ENCODE measurements at regions not wholly inside any gene's neighbourhood (a gene's known extent, or its start where the extent isn't known, plus 50 kb on each side); places are given as distances from the start of the nearest gene placed in this dataset.

GRCh38 chr13:106115081-106115480 lies 420.4 kb downstream of the EFNB2 start:
- no peak for FAIRE-seq
- TF ChIP-seq PAX5 (IDR thresholded peaks at IDR 0.05; ENCODE audit: insufficient read depth, low read length, severe bottlenecking) (no peak), POLR2A (IDR thresholded peaks at IDR 0.05; ENCODE audit: low read depth, low read length) (no peak), POU2F2 (IDR thresholded peaks at IDR 0.05; ENCODE audit: low read depth, low read length) (no peak), TAF1 (IDR thresholded peaks at IDR 0.05; ENCODE audit: low read depth, low read length) (no peak), POLR2AphosphoS5 (IDR thresholded peaks at IDR 0.05; ENCODE audit: low read depth, low read length) (no peak), SPI1 (IDR thresholded peaks at IDR 0.05; ENCODE audit: low read depth, low read length) (no peak)
- DNase-seq (ENCODE audit: insufficient read length, low spot score) = no peak

DNA sequence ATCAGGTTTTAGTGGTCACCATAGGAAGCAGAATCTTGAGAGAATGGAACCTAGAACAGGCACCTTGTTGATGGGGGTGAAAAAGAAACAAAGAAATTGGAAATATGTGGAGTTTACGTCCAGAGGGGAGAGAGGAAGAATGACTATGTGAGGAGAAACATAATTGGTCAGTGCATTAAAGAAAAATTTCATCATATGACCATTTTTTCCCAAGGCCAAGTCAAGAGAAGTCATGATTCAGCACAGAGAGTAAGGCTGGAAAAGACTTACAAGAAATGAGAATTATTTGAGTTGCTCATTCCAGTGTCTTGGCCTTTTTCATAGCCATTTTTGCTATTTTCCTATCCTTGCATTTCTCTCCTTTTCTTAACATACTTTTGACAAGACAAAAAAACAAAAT lies 421.7 kb downstream of the EFNB2 start:
- DNase-seq (ENCODE audit: insufficient read length, low spot score) = no peak
- no peak for FAIRE-seq

DNA sequence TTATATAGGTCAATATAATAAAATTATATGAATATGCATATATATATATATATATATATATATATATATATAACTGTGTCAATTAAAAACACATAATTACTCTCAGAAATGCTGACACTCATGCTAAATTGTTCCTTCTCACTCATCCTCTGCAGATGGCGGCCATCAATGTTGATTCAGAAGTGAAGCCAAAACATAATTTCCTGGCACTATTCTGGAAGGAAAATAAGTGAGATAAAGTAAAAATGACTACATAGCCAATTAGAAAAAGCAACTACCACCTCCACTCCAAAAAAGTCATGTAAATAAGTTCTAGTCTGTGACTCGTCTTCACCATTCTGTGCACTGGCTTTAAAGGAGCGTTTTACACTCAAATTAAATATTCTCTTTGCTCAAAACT lies 423.3 kb downstream of the EFNB2 start:
- no peak for TF ChIP-seq PAX5 (IDR thresholded peaks at IDR 0.05; ENCODE audit: insufficient read depth, low read length, severe bottlenecking)
- TF ChIP-seq TAF1 (IDR thresholded peaks at IDR 0.05; ENCODE audit: low read depth, low read length) = no peak
- no peak for TF ChIP-seq POU2F2 (IDR thresholded peaks at IDR 0.05; ENCODE audit: low read depth, low read length)
- TF ChIP-seq POLR2AphosphoS5 (IDR thresholded peaks at IDR 0.05; ENCODE audit: low read depth, low read length) = no peak
- TF ChIP-seq POLR2A (IDR thresholded peaks at IDR 0.05; ENCODE audit: low read depth, low read length) = no peak
- TF ChIP-seq SPI1 (IDR thresholded peaks at IDR 0.05; ENCODE audit: low read depth, low read length) = no peak
- no peak for FAIRE-seq
- no peak for DNase-seq (ENCODE audit: insufficient read length, low spot score)

More for the DNA sequence above, 421.7 kb downstream of the EFNB2 start:
- TF ChIP-seq POU2F2 (IDR thresholded peaks at IDR 0.05; ENCODE audit: low read depth, low read length) (no peak), TAF1 (IDR thresholded peaks at IDR 0.05; ENCODE audit: low read depth, low read length) (no peak), POLR2A (IDR thresholded peaks at IDR 0.05; ENCODE audit: low read depth, low read length) (no peak), PAX5 (IDR thresholded peaks at IDR 0.05; ENCODE audit: insufficient read depth, low read length, severe bottlenecking) (no peak), SPI1 (IDR thresholded peaks at IDR 0.05; ENCODE audit: low read depth, low read length) (no peak), POLR2AphosphoS5 (IDR thresholded peaks at IDR 0.05; ENCODE audit: low read depth, low read length) (no peak)

DNA sequence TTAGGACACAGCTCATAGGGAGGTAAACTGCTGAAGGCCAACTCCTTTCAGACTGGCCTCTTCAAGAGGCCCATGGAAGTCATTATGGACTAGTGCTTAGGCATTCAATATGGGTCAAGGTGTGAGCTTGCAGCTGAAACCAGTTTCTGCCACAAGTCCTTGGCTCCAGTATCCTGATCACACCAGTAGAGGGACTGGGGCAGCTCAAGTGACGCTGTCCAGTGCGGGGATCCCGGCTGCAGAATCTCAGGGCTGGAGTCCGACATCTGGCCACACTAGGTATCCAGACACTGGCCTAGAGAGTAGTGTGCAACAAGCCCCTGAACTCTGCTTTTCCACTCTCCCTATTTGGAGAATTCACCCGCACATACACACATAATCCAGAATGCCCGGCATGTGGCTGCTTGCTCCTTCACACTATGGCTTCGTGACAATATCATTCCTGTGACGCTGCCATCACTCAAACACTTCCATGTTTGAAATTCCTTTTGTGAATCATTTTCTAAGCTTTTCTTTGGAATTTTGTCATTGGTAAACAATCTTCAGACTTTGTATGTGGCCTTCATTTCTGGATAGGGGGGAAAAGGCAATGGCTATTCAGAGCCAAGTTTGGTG lies 425.1 kb downstream of the EFNB2 start:
- FAIRE-seq = no peak
- no peak for DNase-seq (ENCODE audit: insufficient read length, low spot score)

DNA sequence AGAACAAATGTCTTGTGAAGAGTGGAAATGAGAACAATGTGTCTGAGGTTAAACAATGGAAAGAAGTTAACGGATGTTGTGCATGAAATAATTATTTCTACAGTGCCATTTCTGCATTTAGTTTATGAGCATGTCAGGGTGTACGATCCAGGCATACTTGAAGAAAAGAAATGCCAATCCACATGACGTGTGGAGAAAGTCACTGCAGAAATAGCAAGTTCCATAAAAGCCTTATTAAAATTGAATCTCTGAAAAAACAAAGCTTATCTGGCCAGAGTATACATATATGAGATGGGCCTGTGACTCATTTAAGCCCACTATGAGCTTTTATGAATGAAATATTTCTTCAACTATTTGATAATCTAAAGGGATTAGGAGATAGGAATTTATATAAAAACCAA lies 426.1 kb downstream of the EFNB2 start:
- FAIRE-seq (no peak), DNase-seq (ENCODE audit: insufficient read length, low spot score) (no peak)
- TF ChIP-seq TAF1 (IDR thresholded peaks at IDR 0.05; ENCODE audit: low read depth, low read length) (no peak), POLR2A (IDR thresholded peaks at IDR 0.05; ENCODE audit: low read depth, low read length) (no peak), POLR2AphosphoS5 (IDR thresholded peaks at IDR 0.05; ENCODE audit: low read depth, low read length) (no peak), POU2F2 (IDR thresholded peaks at IDR 0.05; ENCODE audit: low read depth, low read length) (no peak), SPI1 (IDR thresholded peaks at IDR 0.05; ENCODE audit: low read depth, low read length) (no peak), PAX5 (IDR thresholded peaks at IDR 0.05; ENCODE audit: insufficient read depth, low read length, severe bottlenecking) (no peak)

More for the DNA sequence above, 425.1 kb downstream of the EFNB2 start:
- no peak for TF ChIP-seq PAX5 (IDR thresholded peaks at IDR 0.05; ENCODE audit: insufficient read depth, low read length, severe bottlenecking)

- FAIRE-seq (no peak), DNase-seq (ENCODE audit: insufficient read length, low spot score) (no peak)
- TF ChIP-seq SPI1 (IDR thresholded peaks at IDR 0.05; ENCODE audit: low read depth, low read length) = no peak
- no peak for TF ChIP-seq TAF1 (IDR thresholded peaks at IDR 0.05; ENCODE audit: low read depth, low read length)
- TF ChIP-seq PAX5 (IDR thresholded peaks at IDR 0.05; ENCODE audit: insufficient read depth, low read length, severe bottlenecking) = no peak
- TF ChIP-seq POLR2AphosphoS5 (IDR thresholded peaks at IDR 0.05; ENCODE audit: low read depth, low read length) = no peak
- TF ChIP-seq POLR2A (IDR thresholded peaks at IDR 0.05; ENCODE audit: low read depth, low read length) = no peak
- no peak for TF ChIP-seq POU2F2 (IDR thresholded peaks at IDR 0.05; ENCODE audit: low read depth, low read length)
Observed at GRCh38 chr13:106108346-106108745, 427.1 kb downstream of the EFNB2 start.

DNA sequence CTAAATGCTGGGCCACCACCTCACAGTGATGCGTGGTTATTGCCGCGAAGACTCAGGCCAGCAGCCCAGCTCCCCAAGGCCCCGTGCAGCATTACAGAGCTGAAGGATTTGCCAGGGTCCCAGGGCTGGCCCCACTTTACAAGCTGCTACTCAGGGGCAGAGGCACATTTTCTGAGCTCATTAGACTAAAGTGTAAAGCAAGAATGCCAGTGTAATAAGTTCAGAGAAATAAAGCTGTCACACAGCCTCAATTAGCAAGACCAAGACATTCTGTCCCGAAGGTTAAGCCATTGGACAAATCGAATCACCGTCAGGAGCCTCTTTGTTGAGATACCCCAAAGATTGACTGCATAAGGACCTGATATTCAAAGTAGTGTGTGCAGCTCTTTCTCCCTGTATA lies 428.4 kb downstream of the EFNB2 start:
- no peak for TF ChIP-seq POLR2AphosphoS5 (IDR thresholded peaks at IDR 0.05; ENCODE audit: low read depth, low read length)
- TF ChIP-seq SPI1 (IDR thresholded peaks at IDR 0.05; ENCODE audit: low read depth, low read length) = no peak
- no peak for TF ChIP-seq POU2F2 (IDR thresholded peaks at IDR 0.05; ENCODE audit: low read depth, low read length)
- TF ChIP-seq TAF1 (IDR thresholded peaks at IDR 0.05; ENCODE audit: low read depth, low read length) = no peak
- no peak for TF ChIP-seq PAX5 (IDR thresholded peaks at IDR 0.05; ENCODE audit: insufficient read depth, low read length, severe bottlenecking)
- TF ChIP-seq POLR2A (IDR thresholded peaks at IDR 0.05; ENCODE audit: low read depth, low read length) = no peak
- FAIRE-seq = no peak
- DNase-seq (ENCODE audit: insufficient read length, low spot score) = no peak

DNA sequence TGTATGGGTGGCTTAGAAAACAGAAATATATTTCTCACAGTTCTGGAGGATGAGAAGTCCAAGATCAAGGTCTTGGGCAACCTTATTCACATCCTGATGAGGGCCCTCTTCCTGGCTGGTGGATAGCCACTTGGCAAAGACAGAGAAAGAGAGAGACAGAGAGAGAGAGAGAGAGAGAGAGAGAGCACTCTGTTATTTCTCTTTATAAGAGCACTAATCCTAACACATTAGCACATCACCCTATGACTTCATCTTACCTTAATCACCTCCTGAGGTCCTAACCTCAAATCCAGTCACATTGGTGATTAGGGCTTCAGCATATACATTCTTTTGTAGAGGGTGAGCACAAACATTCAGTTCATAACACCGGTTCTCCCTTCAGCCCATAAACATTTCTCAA lies 430.3 kb downstream of the EFNB2 start:
- no peak for FAIRE-seq
- TF ChIP-seq PAX5 (IDR thresholded peaks at IDR 0.05; ENCODE audit: insufficient read depth, low read length, severe bottlenecking) = no peak
- no peak for DNase-seq (ENCODE audit: insufficient read length, low spot score)

DNA sequence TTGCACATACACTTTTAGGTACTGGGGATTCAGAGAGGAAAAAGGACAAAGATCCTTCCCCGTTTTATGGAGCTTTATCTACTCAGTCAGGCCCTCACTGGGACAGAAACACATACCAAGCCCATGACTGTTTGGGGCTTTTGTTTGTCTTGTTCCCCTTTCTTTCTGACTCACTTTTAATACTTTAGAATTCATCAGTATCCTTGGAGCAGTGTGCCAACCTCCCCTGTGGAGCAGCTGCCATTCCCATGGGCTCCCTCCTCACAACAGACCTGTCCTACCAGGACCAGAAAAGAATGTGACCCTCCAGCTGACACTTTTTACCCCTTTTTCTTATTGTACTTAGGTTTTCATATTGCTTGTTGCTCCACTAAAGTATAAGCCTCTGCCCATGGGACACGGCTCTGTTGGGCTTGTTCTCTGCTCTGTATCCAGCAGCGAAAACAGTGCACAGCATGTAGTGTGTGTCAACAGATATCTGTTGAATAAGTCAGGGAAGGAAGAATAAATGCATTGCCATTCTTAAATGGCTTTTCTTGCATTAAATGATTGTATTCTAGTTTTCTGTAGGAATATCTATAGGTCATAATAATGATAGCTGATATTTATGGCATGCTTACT lies 431.1 kb downstream of the EFNB2 start:
- no peak for TF ChIP-seq POU2F2 (IDR thresholded peaks at IDR 0.05; ENCODE audit: low read depth, low read length)
- no peak for TF ChIP-seq TAF1 (IDR thresholded peaks at IDR 0.05; ENCODE audit: low read depth, low read length)
- no peak for TF ChIP-seq POLR2A (IDR thresholded peaks at IDR 0.05; ENCODE audit: low read depth, low read length)
- TF ChIP-seq PAX5 (IDR thresholded peaks at IDR 0.05; ENCODE audit: insufficient read depth, low read length, severe bottlenecking) = no peak
- TF ChIP-seq POLR2AphosphoS5 (IDR thresholded peaks at IDR 0.05; ENCODE audit: low read depth, low read length) = no peak
- TF ChIP-seq SPI1 (IDR thresholded peaks at IDR 0.05; ENCODE audit: low read depth, low read length) = no peak
- DNase-seq (ENCODE audit: insufficient read length, low spot score) (no peak), FAIRE-seq (no peak)

GRCh38 chr13:106103779-106104178 lies 431.7 kb downstream of the EFNB2 start:
- DNase-seq (ENCODE audit: insufficient read length, low spot score) = no peak
- FAIRE-seq = no peak
- TF ChIP-seq POU2F2 (IDR thresholded peaks at IDR 0.05; ENCODE audit: low read depth, low read length) (no peak), TAF1 (IDR thresholded peaks at IDR 0.05; ENCODE audit: low read depth, low read length) (no peak), POLR2A (IDR thresholded peaks at IDR 0.05; ENCODE audit: low read depth, low read length) (no peak), SPI1 (IDR thresholded peaks at IDR 0.05; ENCODE audit: low read depth, low read length) (no peak), POLR2AphosphoS5 (IDR thresholded peaks at IDR 0.05; ENCODE audit: low read depth, low read length) (no peak)

Measured in GM12891 (cell line).